GM21515 (cell line): ENCODE measurements at regions not wholly inside any gene's neighbourhood (a gene's known extent, or its start where the extent isn't known, plus 50 kb on each side); places are given as distances from the start of the nearest gene placed in this dataset.

Experiments
- ATAC-seq: cut with Tn5 transposase; IDR thresholded peaks from one replicate; pipeline ENCODE4 v1.9.1; 2021; ENCODE audit not compliant: unreplicated experiment

- no peak for ATAC-seq
Measured at GRCh38 chr2:146143971-146144370, 1624.1 kb upstream of the ZEB2 start.

GRCh38 chr2:146138820-146139219 lies 1618.9 kb upstream of the ZEB2 start:
- ATAC-seq: no peak

GRCh38 chr2:146135245-146135644 lies 1615.3 kb upstream of the ZEB2 start:
- ATAC-seq: no peak

- no peak for ATAC-seq
Measured at GRCh38 chr2:146131785-146132184, 1611.9 kb upstream of the ZEB2 start.

- no peak for ATAC-seq
Measured at GRCh38 chr2:146131048-146131447, 1611.1 kb upstream of the ZEB2 start.

- ATAC-seq: no peak
Measured at GRCh38 chr2:146130290-146130689, 1610.4 kb upstream of the ZEB2 start.

GRCh38 chr2:146129231-146129630 lies 1609.3 kb upstream of the ZEB2 start:
- no peak for ATAC-seq

GRCh38 chr2:146128216-146128615 lies 1608.3 kb upstream of the ZEB2 start:
- no peak for ATAC-seq

GRCh38 chr2:146125551-146125950 lies 1605.6 kb upstream of the ZEB2 start:
- ATAC-seq: no peak

- no peak for ATAC-seq
Measured at GRCh38 chr2:146124741-146125140, 1604.8 kb upstream of the ZEB2 start.

GRCh38 chr2:146123714-146124113 lies 1603.8 kb upstream of the ZEB2 start:
- no peak for ATAC-seq

- ATAC-seq: no peak
Measured at GRCh38 chr2:146123256-146123655, 1603.3 kb upstream of the ZEB2 start.

- no peak for ATAC-seq
Measured at GRCh38 chr2:146119586-146119985, 1599.7 kb upstream of the ZEB2 start.

GRCh38 chr2:146108993-146109392 lies 1589.1 kb upstream of the ZEB2 start:
- ATAC-seq: no peak

- no peak for ATAC-seq
Measured at GRCh38 chr2:146094185-146094584, 1574.3 kb upstream of the ZEB2 start.

GRCh38 chr2:146081459-146081858 lies 1561.5 kb upstream of the ZEB2 start:
- ATAC-seq: no peak

- no peak for ATAC-seq
Measured at GRCh38 chr2:146080925-146081324, 1561.0 kb upstream of the ZEB2 start.

- no peak for ATAC-seq
Measured at GRCh38 chr2:146079216-146079615, 1559.3 kb upstream of the ZEB2 start.

GRCh38 chr2:146077156-146077555 lies 1557.2 kb upstream of the ZEB2 start:
- ATAC-seq: no peak

- ATAC-seq: no peak
Measured at GRCh38 chr2:146068051-146068450, 1548.1 kb upstream of the ZEB2 start.

- ATAC-seq: no peak
Measured at GRCh38 chr2:146048141-146048540, 1528.2 kb upstream of the ZEB2 start.

GRCh38 chr2:146041274-146041910 lies 1521.5 kb upstream of the ZEB2 start:
- ATAC-seq: no peak

GRCh38 chr2:146040051-146040450 lies 1520.1 kb upstream of the ZEB2 start:
- ATAC-seq: no peak
